Trophoblast cell (in vitro differentiated cells and primary cell): ENCODE measurements at regions not wholly inside any gene's neighbourhood (a gene's known extent, or its start where the extent isn't known, plus 50 kb on each side); places are given as distances from the start of the nearest gene placed in this dataset.

Experiments
- DNase-seq, 2 donors: peaks; one replicate each; pipeline ENCODE4 v3.0.0-alpha.2; 2016
- H2AFZ ChIP-seq: 2 replicates; pipeline ENCODE4 v1.6.1; 2013; ENCODE audit warnings: low read length, moderate library complexity, mild to moderate bottlenecking; ENCODE audit not compliant: insufficient read depth, poor library complexity
- H2AK5ac ChIP-seq: 2 replicates; pipeline ENCODE4 v1.6.1; 2013; ENCODE audit warnings: mild to moderate bottlenecking, low read length
- H2BK120ac ChIP-seq: 2 replicates; pipeline ENCODE4 v1.6.1; 2013; ENCODE audit warnings: low read length, mild to moderate bottlenecking, moderate library complexity; ENCODE audit not compliant: insufficient read depth, poor library complexity
- H2BK12ac ChIP-seq: 2 replicates; pipeline ENCODE4 v1.6.1; 2013; ENCODE audit warnings: mild to moderate bottlenecking, low read length, moderate library complexity
- H2BK5ac ChIP-seq: 2 replicates; pipeline ENCODE4 v1.6.1; 2013; ENCODE audit warnings: low read length, low read depth, moderate library complexity, mild to moderate bottlenecking; ENCODE audit not compliant: poor library complexity
- H3K14ac ChIP-seq: 2 replicates; pipeline ENCODE4 v1.6.1; 2013; ENCODE audit warnings: mild to moderate bottlenecking, low read length
- H3K18ac ChIP-seq: 2 replicates; pipeline ENCODE4 v1.6.1; 2013; ENCODE audit warnings: mild to moderate bottlenecking, low read length
- H3K23ac ChIP-seq: 2 replicates; pipeline ENCODE4 v1.6.1; 2013; ENCODE audit warnings: low read length
- H3K27ac ChIP-seq: 2 replicates; pipeline ENCODE4 v1.5.1; 2013; ENCODE audit warnings: low read depth, mild to moderate bottlenecking, inconsistent platforms, low read length, moderate library complexity
- H3K27me3 ChIP-seq: 2 replicates; pipeline ENCODE4 v1.6.1; 2013; ENCODE audit warnings: inconsistent platforms, mild to moderate bottlenecking, low read length, moderate library complexity; ENCODE audit not compliant: insufficient read depth
- H3K36me3 ChIP-seq, 2 experiments: 1 replicate in 1 of 2; 2 replicates in 1 of 2; pipeline ENCODE4 v1.6.1; 2013; ENCODE audit warnings: low read length in 2 of 2, mild to moderate bottlenecking in 2 of 2, moderate library complexity in 1 of 2; ENCODE audit not compliant: insufficient read depth in 2 of 2, control insufficient read depth in 1 of 2
- H3K4ac ChIP-seq: 2 replicates; pipeline ENCODE4 v1.6.1; 2013; ENCODE audit warnings: low read depth, mild to moderate bottlenecking, low read length, moderate library complexity
- H3K4me1 ChIP-seq, 2 experiments: 1 replicate in 1 of 2; 2 replicates in 1 of 2; pipeline ENCODE4 v1.6.1; 2013; ENCODE audit warnings: low read length in 2 of 2, mild to moderate bottlenecking in 2 of 2, moderate library complexity in 1 of 2; ENCODE audit not compliant: insufficient read depth in 2 of 2, control insufficient read depth in 1 of 2
- H3K4me2 ChIP-seq: 2 replicates; pipeline ENCODE4 v1.6.1; 2013; ENCODE audit warnings: inconsistent platforms, mild to moderate bottlenecking, low read length, moderate library complexity
- H3K4me3 ChIP-seq: 2 replicates; pipeline ENCODE4 v1.5.1; 2013; ENCODE audit warnings: mild to moderate bottlenecking, low read depth, low read length, inconsistent platforms
- H3K79me1 ChIP-seq: one replicate; pipeline ENCODE4 v1.6.1; 2013; ENCODE audit warnings: low read length
- H3K79me2 ChIP-seq: 2 replicates; pipeline ENCODE4 v1.6.1; 2013; ENCODE audit warnings: low read length, mild to moderate bottlenecking; ENCODE audit not compliant: control insufficient read depth, insufficient read depth, poor library complexity
- H3K9ac ChIP-seq: 2 replicates; pipeline ENCODE4 v1.6.1; 2013; ENCODE audit warnings: mild to moderate bottlenecking, low read length
- H3K9me3 ChIP-seq: 2 replicates; pipeline ENCODE4 v1.6.1; 2013; ENCODE audit warnings: low read depth, mild to moderate bottlenecking, control low read depth, inconsistent platforms, low read length; ENCODE audit not compliant: insufficient read depth
- H4K12ac ChIP-seq: 2 replicates; pipeline ENCODE4 v1.6.1; 2013; ENCODE audit warnings: low read depth, mild to moderate bottlenecking, low read length, moderate library complexity
- H4K8ac ChIP-seq: 2 replicates; pipeline ENCODE4 v1.6.1; 2013; ENCODE audit warnings: low read depth, mild to moderate bottlenecking, low read length, moderate library complexity
- H4K91ac ChIP-seq: one replicate; pipeline ENCODE4 v1.6.1; 2013; ENCODE audit warnings: low read depth, mild to moderate bottlenecking, low read length, moderate library complexity
- WGBS: extraction: QIAGEN DNeasy Blood & Tissue Kit; methylation state at CpG from one replicate; pipeline ENCODE4 v1.1.7; 2013; ENCODE audit warnings: missing lambda C conversion rate; ENCODE audit not compliant: insufficient read length, insufficient coverage; ENCODE audit errors: extremely low coverage; 5-methylcytosine and 5-hydroxymethylcytosine counted together

DNA sequence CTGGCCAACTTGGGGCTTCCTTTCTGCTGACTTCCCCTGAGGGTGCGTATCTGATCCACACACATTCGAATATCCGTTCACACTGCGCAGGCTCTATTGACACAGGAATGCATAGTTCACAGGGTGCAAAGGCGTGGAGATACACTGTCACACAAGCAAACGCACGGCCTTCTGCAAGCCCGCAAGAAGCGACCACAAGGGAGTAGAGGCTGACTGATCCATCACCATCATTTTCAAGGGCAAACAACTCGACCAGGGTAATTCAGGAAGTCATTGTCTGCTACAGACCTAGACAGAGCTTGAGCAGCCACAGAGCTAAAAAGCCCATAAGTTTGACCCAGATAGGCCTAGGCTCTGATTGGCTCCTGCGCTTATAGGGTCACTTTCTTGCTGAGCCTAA is 392.3 kb downstream of the MN1 start:
- peaks cover 10 to 12% of the 10 kb centered on the region in 2 experiments for H3K4me1 ChIP-seq
- no peak overlapping the region for H3K4me3 ChIP-seq
- H3K9me3 ChIP-seq, result peaks cover 8% of the 10 kb centered on the region
- H3K36me3 ChIP-seq, result no peaks in the 10 kb centered on the region
- H4K8ac ChIP-seq, result no peak overlapping the region
- no peak overlapping the region for H3K27ac ChIP-seq
- H3K79me1 ChIP-seq, result peaks cover 3% of the 10 kb centered on the region
- H2BK12ac ChIP-seq, result no peak overlapping the region
- WGBS, result no CpG with 5 or more reads among the region's 11 CpGs
- H2AK5ac ChIP-seq, result no peak overlapping the region
- H2BK120ac ChIP-seq, result no peak overlapping the region
- H3K27me3 ChIP-seq, result no peaks in the 10 kb centered on the region
- no peaks in the 10 kb centered on the region for H3K79me2 ChIP-seq
- no peak overlapping the region for H3K23ac ChIP-seq
- no peak for DNase-seq
- no peak overlapping the region for H2AFZ ChIP-seq
- H3K4me2 ChIP-seq, result no peak overlapping the region
- H3K4ac ChIP-seq, result no peak overlapping the region
- no peak overlapping the region for H3K14ac ChIP-seq
- H4K91ac ChIP-seq, result no peak overlapping the region
- no peak overlapping the region for H2BK5ac ChIP-seq
- H3K18ac ChIP-seq, result no peak overlapping the region
- no peak overlapping the region for H3K9ac ChIP-seq
- no peak overlapping the region for H4K12ac ChIP-seq

DNA sequence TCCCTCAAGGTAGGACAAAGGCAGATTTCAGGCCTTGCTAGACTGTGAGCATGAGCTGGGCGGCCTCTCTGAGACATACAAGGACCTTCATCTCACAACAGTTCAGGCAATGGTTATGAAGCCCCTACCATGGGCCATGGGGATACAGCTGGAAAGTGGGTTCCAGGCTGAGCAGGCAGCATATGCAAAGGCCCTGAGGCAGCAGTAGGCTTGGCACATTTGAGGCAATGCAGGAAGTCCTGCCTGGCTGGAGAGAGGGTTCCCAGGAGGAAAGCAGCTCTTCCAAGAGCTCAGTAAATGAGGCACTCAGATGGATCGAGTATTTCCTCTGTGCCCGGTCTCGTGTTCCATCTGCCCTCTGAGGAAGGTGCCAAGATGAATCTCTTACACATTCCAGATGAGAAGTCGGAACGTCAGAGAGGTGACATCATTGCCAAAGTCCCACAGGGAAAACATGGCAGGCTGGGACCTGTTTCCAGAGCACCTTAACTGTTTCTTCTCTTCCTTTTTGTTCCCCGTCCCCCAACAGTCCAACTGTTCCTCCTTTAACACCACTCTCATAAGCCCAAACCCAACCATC is 388.6 kb downstream of the MN1 start:
- Histone ChIP-seq H4K12ac (no peak overlapping the region), H3K14ac (no peak overlapping the region), H3K9ac (no peak overlapping the region), H3K23ac (no peak overlapping the region), H3K4me1 (no peaks in the 10 kb centered on the region), H2AFZ (no peak overlapping the region), H3K79me1 (no peaks in the 10 kb centered on the region), H2BK12ac (no peak overlapping the region), H3K4ac (no peak overlapping the region), H3K27me3 (no peaks in the 10 kb centered on the region), H4K91ac (no peak overlapping the region), H3K36me3 (no peaks in the 10 kb centered on the region), H4K8ac (no peak overlapping the region), H3K4me3 (no peak overlapping the region), H3K9me3 (peaks cover 10% of the 10 kb centered on the region), H3K4me2 (no peak overlapping the region), H2BK120ac (no peak overlapping the region), H3K27ac (no peak overlapping the region), H3K79me2 (no peaks in the 10 kb centered on the region), H3K18ac (no peak overlapping the region), H2AK5ac (no peak overlapping the region), H2BK5ac (no peak overlapping the region)
- no peak for DNase-seq
- no CpG with 5 or more reads among the region's 7 CpGs for WGBS

DNA sequence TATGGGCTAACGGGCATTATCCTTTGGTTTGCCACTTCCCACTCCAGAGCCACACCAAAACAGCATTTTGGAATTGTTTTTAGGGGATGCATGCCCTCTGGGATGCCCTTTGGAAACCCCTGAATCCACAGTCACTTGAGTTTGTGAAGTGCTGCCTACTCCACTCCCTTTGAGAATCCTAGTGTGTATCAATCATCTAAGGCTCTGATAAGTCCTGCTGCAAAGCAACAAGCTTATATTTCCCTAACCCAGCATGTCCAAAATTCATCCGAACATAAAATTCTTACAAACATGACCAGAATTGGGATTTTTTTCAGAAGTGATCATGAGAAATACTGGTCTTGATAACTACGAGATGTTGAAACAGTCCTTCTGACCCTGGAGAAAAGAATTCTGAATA is 387.9 kb downstream of the MN1 start:
- Histone ChIP-seq H3K18ac (no peak overlapping the region), H3K4me2 (no peak overlapping the region), H2BK5ac (no peak overlapping the region), H2BK120ac (no peak overlapping the region), H3K9me3 (peaks cover 10% of the 10 kb centered on the region), H3K27me3 (no peaks in the 10 kb centered on the region), H3K4me3 (no peak overlapping the region), H3K79me1 (no peaks in the 10 kb centered on the region), H3K9ac (no peak overlapping the region), H3K79me2 (no peaks in the 10 kb centered on the region), H4K12ac (no peak overlapping the region), H3K27ac (no peak overlapping the region), H3K23ac (no peak overlapping the region), H2AFZ (no peak overlapping the region), H3K14ac (no peak overlapping the region), H4K8ac (no peak overlapping the region), H3K4ac (no peak overlapping the region), H2BK12ac (no peak overlapping the region), H3K36me3 (no peaks in the 10 kb centered on the region), H3K4me1 (no peaks in the 10 kb centered on the region), H4K91ac (no peak overlapping the region), H2AK5ac (no peak overlapping the region)
- WGBS, result no CpG with 5 or more reads among the region's 3 CpGs
- DNase-seq, result no peak

DNA sequence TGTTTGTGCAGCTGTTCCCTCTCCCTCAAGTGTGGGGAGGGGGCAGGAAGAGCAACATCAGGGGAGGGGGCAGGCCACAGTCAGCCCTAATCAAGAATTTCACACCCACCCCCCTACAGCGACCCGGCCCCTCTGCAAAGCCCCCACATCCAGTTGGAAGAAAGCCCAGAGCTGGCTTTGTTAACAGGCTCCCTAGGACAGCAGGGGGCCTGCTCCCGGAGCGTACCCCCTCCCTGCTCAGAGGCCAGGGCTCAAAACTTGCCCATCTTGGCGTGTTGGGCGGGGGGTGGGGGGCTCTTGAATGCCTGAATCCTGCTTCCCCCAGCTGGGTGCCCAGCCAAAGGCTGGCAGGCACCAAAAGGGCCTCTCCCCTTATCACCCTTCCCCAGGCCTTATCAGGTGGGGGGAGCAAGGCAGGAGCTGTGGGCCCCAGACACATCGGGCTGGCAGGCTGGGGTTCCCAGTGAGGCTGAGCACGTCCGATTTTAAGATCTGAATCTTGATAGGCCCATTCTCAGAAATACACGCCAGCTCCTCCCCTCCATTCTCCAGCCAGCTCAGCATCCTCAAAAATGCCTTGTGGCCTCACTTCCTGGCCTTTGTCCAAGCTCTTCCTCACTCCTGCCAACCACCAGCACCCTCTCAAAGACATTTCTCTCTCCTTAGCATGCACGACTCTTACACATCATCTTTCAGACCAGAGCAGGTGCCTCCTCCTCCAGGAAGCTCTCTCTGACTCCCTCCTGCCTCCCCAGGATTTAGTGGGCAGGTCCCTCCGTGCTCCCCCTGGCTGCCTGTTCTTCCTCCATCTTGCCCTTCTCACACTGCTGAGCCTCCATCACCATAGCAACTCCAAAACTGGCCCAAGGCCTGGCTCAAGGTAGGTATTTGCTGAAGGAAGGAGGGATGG is 384.8 kb downstream of the MN1 start:
- H3K27ac ChIP-seq, result no peak overlapping the region
- no peak overlapping the region for H3K18ac ChIP-seq
- no peaks in the 10 kb centered on the region for H3K79me2 ChIP-seq
- no peak overlapping the region for H2BK12ac ChIP-seq
- no peak for DNase-seq
- H3K9me3 ChIP-seq, result peaks cover 7% of the 10 kb centered on the region
- H4K91ac ChIP-seq, result no peak overlapping the region
- H4K8ac ChIP-seq, result no peak overlapping the region
- H3K9ac ChIP-seq, result no peak overlapping the region
- no peak overlapping the region for H3K14ac ChIP-seq
- no peak overlapping the region for H2AFZ ChIP-seq
- no peak overlapping the region for H3K23ac ChIP-seq
- H3K4me1 ChIP-seq, result no peaks in the 10 kb centered on the region
- no peak overlapping the region for H3K4me2 ChIP-seq
- no peak overlapping the region for H2BK120ac ChIP-seq
- H2AK5ac ChIP-seq, result no peak overlapping the region
- no CpG with 5 or more reads among the region's 12 CpGs for WGBS
- no peak overlapping the region for H3K4me3 ChIP-seq
- H3K79me1 ChIP-seq, result no peaks in the 10 kb centered on the region
- H3K4ac ChIP-seq, result no peak overlapping the region
- no peaks in the 10 kb centered on the region for H3K36me3 ChIP-seq
- no peak overlapping the region for H4K12ac ChIP-seq
- H2BK5ac ChIP-seq, result no peak overlapping the region
- H3K27me3 ChIP-seq, result no peaks in the 10 kb centered on the region
